AG08396 (cell line): ENCODE measurements at regions not wholly inside any gene's neighbourhood (a gene's known extent, or its start where the extent isn't known, plus 50 kb on each side); places are given as distances from the start of the nearest gene placed in this dataset.

Experiments used
- DNase-seq: peaks from one replicate; pipeline ENCODE4 v3.0.0; 2012; ENCODE audit warnings: low spot score, mixed read lengths

DNA sequence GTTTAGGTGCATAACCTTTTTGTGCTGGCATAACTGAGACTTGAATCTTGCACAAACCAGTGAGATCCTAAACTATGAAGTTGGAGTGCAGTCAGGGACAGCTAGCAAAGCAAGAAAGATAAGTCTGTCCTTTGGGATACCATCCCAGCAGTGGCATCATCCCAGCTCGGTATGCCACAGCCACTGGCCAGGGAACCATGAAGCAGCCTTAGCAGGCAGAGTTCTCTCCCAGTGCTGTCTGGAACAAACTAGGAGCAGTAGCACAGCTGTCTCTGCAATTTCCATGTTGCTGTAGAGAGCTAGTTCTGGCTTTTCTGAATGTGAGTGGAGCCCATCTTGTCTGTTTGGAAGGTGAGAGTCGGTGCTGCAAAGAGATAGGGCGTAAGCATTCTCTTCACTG is 130.3 kb downstream of the DTWD1 start:
- DNase-seq: no peak

DNA sequence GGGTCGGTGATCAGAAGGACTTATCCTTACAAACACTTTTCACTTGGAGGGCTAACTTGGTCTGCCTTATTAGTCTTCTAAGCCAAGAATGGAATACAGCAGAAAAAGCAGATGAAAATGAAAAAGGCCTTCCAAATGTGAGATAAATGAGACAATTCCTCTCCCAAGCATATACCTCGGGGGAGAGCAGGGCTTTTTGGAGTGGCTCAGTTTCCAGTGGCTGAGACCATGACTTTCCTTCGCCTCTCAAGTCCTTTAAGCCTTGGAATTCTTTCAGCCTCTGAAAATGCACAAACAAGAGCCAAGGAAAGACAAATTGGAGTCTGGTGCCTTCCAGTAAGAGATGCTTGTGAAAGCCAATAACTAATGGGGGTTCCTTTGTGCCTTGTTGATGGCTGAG is 130.9 kb downstream of the DTWD1 start:
- no peak for DNase-seq

GRCh38 chr15:49752517-49752916 is 131.7 kb downstream of the DTWD1 start:
- no peak for DNase-seq

GRCh38 chr15:49758456-49758855 is 137.6 kb downstream of the DTWD1 start:
- DNase-seq: no peak

DNA sequence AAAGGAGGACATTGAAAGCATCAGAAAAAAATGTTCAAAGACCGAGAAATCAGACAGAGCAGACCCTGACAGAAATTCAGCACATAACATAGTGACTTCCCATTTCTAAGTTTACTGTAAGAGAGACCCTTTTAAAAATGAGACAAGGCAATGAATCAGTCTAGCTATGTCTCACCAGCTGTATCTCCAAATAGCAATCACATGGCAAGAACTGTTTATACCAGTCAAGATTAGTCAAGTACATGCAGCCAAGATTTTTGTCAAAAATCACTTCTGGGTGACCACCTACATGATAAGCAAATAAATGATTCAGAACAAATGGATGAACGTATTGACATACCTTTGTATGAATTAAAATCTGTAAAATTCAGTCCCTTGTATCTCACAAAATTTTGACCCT is 138.0 kb downstream of the DTWD1 start:
- DNase-seq: peak; percentile 13

GRCh38 chr15:49760749-49761148 is 139.9 kb downstream of the DTWD1 start:
- DNase-seq: no peak

GRCh38 chr15:49769225-49769624 is 148.4 kb downstream of the DTWD1 start:
- DNase-seq: no peak

DNA sequence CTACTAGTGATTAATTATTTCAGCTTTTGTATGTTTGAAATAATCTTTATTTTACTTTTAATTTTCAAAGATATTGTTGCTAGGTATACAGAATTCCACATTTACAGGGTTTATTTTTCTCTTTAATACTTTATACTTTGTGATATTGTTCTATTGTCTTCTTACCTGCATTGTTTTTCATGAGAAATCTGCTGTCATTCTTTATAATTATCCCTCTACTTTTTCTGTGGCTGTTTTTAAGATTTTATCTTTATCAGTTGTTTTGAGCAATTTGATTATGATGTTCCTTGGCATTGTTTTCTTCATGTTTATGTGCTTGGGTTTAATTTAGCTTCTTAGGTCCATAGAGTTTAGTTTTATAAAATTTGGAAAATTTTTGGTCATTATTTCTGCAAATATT is 168.6 kb downstream of the DTWD1 start:
- no peak for DNase-seq

DNA sequence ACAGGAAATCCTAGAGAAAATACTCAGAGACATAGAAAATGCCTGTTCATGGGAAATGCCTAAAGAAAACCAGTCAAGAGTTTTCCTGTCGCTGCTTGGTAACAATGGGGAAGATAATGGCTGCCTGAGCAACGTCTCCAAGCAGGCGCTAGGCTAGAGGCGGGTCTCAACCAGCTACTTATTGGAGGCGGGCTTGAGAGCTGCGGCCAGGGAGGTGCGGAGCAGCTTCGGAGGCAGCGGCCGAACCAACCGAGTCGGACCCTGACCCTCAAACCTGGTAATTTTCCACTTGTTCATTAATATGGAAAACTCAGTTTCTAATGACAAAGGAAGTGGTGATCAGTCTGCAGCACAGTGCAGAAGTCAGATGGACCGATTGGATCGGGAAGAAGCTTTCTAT is 173.1 kb downstream of the DTWD1 start:
- DNase-seq: no peak

DNA sequence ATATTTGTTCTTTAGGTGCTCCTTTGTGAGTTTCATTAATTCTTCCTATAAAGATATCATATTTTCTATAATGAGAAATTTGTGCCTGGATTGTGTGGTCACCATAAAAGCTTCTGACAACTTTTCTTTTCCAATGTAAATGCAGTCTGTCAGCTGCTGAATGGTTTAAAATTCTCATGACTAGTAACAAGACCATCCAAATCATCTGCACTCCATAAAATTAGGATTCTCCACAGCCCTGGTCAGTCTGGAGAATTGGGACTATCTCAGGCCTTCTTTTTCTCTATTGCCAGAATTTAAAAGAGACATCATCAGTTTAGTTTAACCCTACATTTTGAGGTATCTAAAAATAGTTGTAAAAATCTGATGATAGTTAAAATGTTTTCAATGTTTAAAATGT is 180.9 kb downstream of the DTWD1 start:
- DNase-seq: no peak
